PC-3 (cell line): ENCODE measurements at regions not wholly inside any gene's neighbourhood (a gene's known extent, or its start where the extent isn't known, plus 50 kb on each side); places are given as distances from the start of the nearest gene placed in this dataset.

Source experiments
- EZH2 ChIP-seq: fragments of 300-600 bp; sonication (generic); IDR thresholded peaks from one replicate; pipeline ENCODE4 v1.6.1; 2017; ENCODE audit warnings: antibody characterized with exemption, mild to moderate bottlenecking, low read length; ENCODE audit not compliant: unreplicated experiment
- TF ChIP-seq, protein P1 (sequence below): fragments of 300-600 bp; sonication (generic); conservative IDR thresholded peaks from 2 replicates; pipeline ENCODE4 v1.5.1; 2017; ENCODE audit warnings: antibody characterized with exemption, low read depth, mild to moderate bottlenecking, low read length

- TF ChIP-seq, protein P1, sequence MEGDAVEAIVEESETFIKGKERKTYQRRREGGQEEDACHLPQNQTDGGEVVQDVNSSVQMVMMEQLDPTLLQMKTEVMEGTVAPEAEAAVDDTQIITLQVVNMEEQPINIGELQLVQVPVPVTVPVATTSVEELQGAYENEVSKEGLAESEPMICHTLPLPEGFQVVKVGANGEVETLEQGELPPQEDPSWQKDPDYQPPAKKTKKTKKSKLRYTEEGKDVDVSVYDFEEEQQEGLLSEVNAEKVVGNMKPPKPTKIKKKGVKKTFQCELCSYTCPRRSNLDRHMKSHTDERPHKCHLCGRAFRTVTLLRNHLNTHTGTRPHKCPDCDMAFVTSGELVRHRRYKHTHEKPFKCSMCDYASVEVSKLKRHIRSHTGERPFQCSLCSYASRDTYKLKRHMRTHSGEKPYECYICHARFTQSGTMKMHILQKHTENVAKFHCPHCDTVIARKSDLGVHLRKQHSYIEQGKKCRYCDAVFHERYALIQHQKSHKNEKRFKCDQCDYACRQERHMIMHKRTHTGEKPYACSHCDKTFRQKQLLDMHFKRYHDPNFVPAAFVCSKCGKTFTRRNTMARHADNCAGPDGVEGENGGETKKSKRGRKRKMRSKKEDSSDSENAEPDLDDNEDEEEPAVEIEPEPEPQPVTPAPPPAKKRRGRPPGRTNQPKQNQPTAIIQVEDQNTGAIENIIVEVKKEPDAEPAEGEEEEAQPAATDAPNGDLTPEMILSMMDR = no peak
- no peak for TF ChIP-seq EZH2
Observed at GRCh38 chr4:126766241-126766640, 866.5 kb upstream of the INTU start.
